ENCODE measurements at regions not wholly inside any gene's neighbourhood (a gene's known extent, or its start where the extent isn't known, plus 50 kb on each side); places are given as distances from the start of the nearest gene placed in this dataset.

DNA sequence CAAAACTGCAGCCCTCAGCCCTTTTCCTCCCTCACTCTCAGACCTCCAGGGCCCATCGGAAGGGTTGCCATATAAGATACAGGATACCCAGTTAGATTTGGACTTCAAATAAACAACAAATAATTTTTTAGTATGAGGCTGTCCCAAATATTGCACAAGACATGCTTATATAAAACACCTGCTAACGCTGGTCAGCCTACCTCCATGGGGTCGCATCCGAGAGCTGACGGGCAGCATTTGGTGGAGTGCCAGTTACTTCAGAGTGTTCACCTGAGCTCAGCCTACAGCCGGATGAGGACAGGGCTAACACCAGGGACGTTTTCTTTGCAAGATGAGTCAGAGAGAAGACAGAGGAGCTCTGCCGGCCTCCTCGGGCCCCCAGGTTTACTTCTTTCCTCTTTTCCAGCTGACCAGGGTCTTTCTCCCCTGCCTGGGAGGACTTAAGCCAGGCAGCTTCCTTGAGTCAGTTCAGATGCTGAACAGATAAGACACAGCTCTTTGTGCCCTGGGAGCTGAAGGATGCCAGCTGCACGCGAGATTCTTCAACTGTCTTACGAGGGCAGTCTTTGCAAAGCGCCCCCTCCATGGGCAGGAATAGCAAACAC is 141.2 kb upstream of the KCNG1 start:
- TF ChIP-seq, protein P1, sequence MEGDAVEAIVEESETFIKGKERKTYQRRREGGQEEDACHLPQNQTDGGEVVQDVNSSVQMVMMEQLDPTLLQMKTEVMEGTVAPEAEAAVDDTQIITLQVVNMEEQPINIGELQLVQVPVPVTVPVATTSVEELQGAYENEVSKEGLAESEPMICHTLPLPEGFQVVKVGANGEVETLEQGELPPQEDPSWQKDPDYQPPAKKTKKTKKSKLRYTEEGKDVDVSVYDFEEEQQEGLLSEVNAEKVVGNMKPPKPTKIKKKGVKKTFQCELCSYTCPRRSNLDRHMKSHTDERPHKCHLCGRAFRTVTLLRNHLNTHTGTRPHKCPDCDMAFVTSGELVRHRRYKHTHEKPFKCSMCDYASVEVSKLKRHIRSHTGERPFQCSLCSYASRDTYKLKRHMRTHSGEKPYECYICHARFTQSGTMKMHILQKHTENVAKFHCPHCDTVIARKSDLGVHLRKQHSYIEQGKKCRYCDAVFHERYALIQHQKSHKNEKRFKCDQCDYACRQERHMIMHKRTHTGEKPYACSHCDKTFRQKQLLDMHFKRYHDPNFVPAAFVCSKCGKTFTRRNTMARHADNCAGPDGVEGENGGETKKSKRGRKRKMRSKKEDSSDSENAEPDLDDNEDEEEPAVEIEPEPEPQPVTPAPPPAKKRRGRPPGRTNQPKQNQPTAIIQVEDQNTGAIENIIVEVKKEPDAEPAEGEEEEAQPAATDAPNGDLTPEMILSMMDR (IDR thresholded peaks at IDR 0.05 in 2 of 3, conservative IDR thresholded peaks at IDR 0.05 in 1 of 3; ENCODE audit: insufficient read depth in 2 of 3, low read depth in 1 of 3, low read length in 3 of 3), result no peak
- TF ChIP-seq PRMT5 (CRISPR knock-in tag; IDR thresholded peaks at IDR 0.05) (no peak), ZNF696 (CRISPR knock-in tag; conservative IDR thresholded peaks at IDR 0.05) (no peak), ZNF140 (CRISPR knock-in tag; IDR thresholded peaks at IDR 0.05) (no peak)
- TF ChIP-seq, protein P2, sequence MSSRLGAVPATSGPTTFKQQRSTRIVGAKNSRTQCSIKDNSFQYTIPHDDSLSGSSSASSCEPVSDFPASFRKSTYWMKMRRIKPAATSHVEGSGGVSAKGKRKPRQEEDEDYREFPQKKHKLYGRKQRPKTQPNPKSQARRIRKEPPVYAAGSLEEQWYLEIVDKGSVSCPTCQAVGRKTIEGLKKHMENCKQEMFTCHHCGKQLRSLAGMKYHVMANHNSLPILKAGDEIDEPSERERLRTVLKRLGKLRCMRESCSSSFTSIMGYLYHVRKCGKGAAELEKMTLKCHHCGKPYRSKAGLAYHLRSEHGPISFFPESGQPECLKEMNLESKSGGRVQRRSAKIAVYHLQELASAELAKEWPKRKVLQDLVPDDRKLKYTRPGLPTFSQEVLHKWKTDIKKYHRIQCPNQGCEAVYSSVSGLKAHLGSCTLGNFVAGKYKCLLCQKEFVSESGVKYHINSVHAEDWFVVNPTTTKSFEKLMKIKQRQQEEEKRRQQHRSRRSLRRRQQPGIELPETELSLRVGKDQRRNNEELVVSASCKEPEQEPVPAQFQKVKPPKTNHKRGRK (tag; IDR thresholded peaks at IDR 0.05), result no peak
- TF ChIP-seq, protein P3, sequence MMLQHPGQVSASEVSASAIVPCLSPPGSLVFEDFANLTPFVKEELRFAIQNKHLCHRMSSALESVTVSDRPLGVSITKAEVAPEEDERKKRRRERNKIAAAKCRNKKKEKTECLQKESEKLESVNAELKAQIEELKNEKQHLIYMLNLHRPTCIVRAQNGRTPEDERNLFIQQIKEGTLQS (IDR thresholded peaks at IDR 0.05), result no peak
- TF ChIP-seq, protein P3 (CRISPR knock-in tag; conservative IDR thresholded peaks at IDR 0.05), result no peak
- TF ChIP-seq, protein P4, sequence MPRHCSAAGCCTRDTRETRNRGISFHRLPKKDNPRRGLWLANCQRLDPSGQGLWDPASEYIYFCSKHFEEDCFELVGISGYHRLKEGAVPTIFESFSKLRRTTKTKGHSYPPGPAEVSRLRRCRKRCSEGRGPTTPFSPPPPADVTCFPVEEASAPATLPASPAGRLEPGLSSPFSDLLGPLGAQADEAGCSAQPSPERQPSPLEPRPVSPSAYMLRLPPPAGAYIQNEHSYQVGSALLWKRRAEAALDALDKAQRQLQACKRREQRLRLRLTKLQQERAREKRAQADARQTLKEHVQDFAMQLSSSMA (CRISPR knock-in tag; IDR thresholded peaks at IDR 0.05), result no peak

Data from K562 (cell line).